H1 (cell line): ENCODE measurements at regions not wholly inside any gene's neighbourhood (a gene's known extent, or its start where the extent isn't known, plus 50 kb on each side); places are given as distances from the start of the nearest gene placed in this dataset.

Experiments used
- RXRA ChIP-seq: IDR thresholded peaks from 2 replicates; pipeline ENCODE4 v1.6.1; 2011; ENCODE audit warnings: low read depth, mild to moderate bottlenecking, low read length, moderate library complexity; ENCODE audit not compliant: insufficient read depth
- TF ChIP-seq, protein P1 (sequence below): IDR thresholded peaks from 2 replicates; pipeline ENCODE4 v1.6.1; 2011; ENCODE audit warnings: low read depth, mild to moderate bottlenecking, low read length; ENCODE audit not compliant: insufficient read depth

GRCh38 chr3:106337116-106337515 is 468.3 kb upstream of the CBLB start (continued):
- TF ChIP-seq, protein P1, sequence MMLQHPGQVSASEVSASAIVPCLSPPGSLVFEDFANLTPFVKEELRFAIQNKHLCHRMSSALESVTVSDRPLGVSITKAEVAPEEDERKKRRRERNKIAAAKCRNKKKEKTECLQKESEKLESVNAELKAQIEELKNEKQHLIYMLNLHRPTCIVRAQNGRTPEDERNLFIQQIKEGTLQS = no peak
- no peak for TF ChIP-seq RXRA
